Stimulated activated naive CD8-positive, alpha-beta T cell treated with anti-CD3 and anti-CD28 coated beads, Interleukin-15, Interleukin-2, amounts not matched to agents 100 U/mL and 50 U/mL, for 24 hours (primary cell): ENCODE measurements at regions not wholly inside any gene's neighbourhood (a gene's known extent, or its start where the extent isn't known, plus 50 kb on each side); places are given as distances from the start of the nearest gene placed in this dataset.
"Not testable (repeated sequence)": the region's sequence is repeated elsewhere in the genome, so short reads cannot be mapped to it uniquely, and the experiment has no call there.

Experiments
- ATAC-seq: fragments of 150-1000 bp; cut with Tn5 transposase; one replicate; pipeline ENCODE4 v1.10.0; 2021
- DNase-seq: peaks from one replicate; pipeline ENCODE4 v3.0.0; 2021

DNA sequence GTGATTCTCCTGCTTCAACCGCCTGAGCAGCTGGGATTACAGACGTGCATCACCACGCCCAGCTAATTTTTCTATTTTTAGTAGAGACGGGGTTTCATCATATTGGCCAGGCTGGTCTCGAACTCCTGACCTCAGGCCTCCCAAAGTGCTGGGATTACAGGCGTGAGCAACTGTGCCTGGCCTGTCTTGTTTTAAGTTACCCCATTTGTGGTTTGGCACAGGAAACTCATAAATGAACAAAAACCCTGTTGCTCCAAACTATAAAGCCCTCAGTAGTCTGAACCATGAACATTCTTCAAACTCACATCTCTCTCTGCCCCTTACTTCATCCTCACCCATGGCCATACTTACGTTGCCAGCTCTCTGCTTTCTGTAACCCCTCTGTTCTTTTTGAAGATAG lies 61.7 kb downstream of the RHOU start:
- DNase-seq, ATAC-seq: not testable (repeated sequence)

DNA sequence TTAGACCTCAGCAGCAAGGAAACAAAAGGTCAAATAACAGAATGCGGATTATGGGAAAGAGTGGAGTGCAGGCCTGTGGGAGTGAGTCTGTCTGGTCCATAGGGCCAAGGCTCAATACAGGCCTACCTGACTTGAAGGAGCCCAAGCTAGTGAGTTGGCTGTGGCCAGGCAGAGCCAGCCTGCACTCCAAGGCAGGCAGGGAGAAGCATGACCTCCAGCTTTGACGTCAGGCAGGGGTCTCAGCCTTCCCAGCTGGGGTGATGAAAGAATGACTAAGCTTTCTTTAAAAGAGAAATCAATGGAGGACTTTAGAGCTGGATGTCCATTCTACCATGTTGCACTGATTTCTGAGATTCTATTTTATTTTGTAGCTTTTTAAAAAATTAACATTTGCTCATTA lies 62.8 kb downstream of the RHOU start:
- ATAC-seq, result no peak
- no peak for DNase-seq

DNA sequence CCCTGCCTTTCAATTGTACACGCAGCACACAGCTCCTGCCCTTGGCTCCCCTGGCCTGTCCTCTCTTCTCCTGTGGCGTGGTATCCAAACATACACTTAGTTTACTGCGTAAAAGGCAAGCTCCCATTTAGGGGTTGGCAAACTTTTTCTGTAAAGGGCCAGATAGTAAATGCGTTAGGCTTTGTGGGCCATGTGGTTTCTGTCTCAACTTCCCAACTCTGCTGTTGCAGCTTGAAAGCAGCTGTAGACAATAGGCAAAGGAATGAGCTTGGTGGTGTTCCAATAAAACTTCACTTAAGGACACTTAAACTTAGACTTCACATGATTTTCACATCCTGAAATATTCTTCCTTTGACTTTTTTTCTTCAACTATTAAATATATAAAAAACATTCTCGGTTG lies 63.3 kb downstream of the RHOU start:
- DNase-seq (no peak), ATAC-seq (no peak)

DNA sequence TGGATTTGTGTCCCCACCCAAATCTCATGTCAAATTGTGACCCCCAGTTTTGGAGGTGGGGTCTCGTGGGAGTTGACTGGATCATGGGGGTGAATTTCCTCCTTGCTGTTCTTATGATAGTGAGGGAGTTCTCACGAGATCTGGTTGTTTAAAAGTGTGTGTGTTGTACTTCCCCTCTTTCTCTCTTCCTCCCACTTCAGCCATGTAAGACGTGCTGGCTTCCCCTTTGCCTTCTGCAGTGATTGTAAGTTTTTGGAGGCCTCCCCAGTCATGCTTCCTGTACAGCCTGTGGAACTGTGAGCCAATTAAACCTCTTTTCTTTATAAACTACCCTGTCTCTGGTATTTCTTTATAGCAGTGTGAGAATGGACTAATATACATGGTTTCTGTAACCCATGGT lies 64.6 kb downstream of the RHOU start:
- ATAC-seq (no peak), DNase-seq (no peak)

DNA sequence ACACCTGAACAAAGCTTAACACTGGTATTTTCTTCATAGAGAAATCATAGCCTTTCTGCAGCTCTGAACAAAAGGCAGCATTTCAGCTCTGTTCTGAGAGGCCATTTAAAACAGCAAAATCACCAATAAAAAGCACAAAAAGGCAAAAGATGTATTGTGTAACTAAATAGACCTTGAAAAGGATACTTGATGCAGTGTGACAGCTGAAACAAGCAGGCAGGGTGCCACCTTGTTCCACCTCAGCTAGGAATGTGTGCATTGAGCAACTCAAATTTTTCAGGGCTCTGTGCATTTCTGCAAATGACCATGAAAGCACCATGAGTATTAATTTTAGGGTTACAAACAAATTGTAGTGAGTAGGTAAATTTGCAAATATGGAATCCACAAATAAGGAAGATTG lies 65.8 kb downstream of the RHOU start:
- DNase-seq, result no peak

DNA sequence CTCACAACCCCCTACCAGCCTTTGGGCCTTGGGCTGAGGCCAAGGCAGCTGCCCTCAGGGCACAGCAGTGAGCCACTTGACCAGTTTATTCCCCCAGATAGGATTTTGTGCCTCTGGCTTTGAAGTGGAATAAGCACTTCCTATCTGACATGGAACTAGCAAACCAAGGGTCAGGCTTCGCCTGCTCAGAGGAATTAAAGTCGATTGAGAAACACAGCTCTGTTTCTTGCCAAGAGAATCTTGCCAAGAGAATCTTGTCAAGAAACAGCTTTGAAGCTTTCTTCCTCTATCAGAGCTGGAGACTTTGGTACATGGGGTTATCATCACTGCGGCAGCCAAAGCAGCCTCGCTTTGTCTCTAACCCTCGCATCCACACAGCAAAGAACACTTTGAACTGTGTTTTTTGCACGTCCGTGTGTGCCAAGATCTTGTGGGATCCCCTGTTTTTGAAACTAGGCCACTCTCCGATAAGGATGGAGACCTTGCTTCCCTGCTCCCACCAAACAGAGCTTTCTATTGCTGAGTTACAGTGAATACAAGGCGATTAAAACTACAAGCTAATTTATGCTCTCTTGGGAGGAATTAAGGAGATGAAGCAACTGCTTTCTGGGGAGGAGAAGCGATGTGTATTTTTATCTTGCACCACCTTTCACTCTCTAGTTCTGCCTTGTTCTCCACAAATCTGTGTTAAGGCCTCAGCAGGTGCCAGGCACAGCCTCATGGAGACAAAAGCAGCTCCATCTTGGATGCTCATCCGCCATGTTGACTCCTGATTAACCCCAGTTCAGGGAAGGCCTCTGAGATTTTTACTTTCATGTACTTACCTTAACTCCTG lies 67.3 kb downstream of the RHOU start:
- ATAC-seq (no peak), DNase-seq (no peak)

More for the DNA sequence above, 65.8 kb downstream of the RHOU start:
- no peak for ATAC-seq

DNA sequence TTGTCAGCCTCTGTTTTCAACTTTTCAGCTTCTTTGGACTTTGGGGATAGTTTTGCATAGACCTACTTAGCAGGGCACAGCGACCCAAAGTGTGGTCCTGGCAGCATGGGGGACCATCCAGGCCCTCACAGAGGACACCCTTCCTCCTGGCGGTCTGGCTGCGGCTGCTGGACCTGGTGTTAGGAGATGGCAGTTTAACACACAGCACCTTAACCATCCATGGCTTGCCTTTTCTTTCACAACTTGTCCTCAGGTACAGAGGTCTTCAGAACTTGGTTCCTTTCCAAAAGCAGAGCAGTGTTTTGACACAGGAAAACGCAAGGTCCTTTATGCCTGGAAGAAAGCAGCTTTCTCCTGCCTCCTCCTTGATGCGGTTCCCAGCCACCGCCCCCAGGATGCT lies 68.1 kb downstream of the RHOU start:
- DNase-seq (no peak), ATAC-seq (no peak)

DNA sequence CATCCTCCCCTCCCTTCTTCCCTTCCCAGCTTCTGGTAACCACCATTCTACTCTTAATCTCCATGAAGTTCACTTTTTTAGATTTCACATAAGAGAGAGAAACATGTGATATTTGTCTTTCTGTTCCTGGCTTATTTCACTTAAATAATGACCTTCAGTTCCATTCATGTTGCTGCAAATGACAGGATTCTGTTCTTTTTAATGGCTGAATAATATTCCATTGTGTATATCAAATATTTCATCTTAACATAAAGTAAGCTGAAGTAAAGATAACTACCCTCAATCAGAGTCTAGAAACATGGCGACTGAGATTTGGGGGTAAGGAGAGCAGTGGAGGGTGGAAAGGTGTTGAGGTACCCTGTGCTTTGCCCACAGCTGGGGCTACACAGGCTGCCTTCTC lies 68.9 kb downstream of the RHOU start:
- no peak for ATAC-seq

DNA sequence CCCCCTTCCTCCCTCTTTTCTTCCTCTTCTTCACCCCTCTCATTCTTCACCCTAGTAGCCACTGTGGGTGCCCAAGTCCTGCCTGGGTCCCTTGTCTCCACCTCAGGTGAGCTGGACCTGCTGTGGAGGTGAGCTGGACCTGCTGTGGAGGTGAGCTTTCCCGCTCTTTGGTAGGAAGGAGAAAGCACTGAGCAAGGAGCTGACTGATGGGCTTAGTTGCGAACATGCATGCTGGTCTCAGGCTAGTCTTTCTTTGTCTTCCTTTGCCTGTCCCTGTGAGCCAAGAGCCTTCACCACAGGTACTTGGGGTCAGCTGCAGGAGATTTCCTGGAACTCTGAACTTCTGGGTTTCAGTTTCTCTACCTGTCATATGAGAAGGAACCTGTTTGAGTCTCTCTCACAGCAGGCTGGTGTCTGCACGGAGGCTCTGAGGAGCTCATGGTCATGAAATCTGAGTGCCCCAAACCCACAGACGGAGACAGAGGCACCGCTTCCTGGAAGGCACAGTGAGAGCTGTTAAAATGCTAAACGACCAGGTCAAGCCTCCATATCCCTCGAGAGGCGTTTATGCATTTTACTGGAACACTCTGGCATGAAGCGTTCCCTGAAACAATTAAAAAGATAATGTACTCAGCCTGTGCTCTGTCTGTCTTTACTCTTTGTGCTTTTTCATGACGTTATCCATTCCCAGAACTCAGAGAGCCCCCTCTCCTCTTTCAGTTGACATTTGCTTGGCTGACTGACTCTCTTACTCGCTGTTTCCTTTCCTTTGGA lies 69.5 kb downstream of the RHOU start:
- DNase-seq (peak; percentile 37), ATAC-seq (peak; percentile 77)

More for the DNA sequence above, 68.9 kb downstream of the RHOU start:
- DNase-seq, result no peak

DNA sequence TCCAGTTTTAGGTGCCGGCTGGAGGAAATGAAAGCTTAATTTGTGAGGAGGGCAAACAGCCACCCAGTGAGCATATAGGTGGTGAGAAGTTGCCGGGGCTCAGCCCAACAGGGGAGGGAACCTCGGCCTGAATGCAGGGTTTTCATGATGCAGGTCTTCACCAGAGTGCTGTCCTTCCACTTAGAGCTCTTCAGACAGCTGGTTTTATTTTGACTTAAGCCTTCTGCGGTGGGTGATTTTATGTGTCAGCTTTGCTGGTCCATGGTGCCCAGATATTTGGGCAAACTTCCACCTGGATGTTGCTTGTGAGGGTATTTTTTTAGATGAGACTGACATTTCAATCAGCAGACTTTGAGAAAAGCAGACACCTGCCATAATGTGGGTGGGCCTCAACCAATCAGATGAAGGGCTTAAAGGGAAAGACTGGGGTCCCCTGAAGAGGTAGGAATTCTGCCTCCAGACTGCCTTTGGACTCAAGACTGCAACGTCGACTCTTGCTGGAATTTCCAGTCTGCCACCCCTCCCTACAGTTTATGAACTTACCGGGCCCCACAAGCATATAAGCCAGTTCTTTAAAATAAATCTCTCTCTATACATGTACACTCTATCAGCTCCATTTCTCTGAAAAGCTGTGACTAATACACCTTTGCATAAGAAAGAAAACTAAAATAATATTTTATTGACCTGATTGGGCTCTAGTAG lies 72.8 kb downstream of the RHOU start:
- ATAC-seq (no peak), DNase-seq (no peak)

DNA sequence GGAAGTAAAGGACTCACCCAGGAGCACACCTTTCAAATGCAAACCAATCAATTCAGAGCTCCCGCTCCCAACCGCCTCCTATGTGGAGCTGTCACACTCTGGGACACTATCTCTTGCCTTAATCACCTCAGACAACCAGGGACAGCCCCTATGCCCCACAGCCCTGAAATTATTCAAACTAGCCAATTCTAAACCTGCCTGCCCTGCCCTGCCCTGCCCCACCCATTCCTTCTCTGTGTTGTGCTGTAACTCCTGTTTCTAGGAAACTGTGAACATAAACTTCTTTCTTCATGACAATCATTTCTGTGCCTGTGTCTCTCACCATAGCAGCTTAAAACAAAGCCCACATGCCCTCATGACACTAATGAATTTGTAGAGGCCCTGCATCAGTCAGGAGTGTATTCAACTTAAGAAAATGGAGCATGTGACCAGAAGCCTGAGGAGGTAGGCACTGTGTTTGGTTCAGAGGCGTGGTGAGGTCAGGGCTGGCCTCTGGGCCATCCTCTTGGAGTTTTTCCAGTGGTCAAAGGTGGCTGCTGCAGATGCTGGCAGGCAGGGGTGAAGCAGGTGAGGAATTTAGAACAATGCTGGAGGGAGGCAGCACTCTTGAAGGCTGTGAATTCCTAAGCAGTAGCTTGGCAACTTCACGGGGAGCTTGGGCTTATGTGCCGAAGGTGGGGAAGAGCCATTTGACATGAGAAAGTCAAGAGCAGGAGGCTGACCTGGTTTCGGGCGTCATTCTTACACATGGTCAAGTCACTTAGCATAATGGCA lies 74.5 kb downstream of the RHOU start:
- DNase-seq (no peak), ATAC-seq (peak; percentile 68)

DNA sequence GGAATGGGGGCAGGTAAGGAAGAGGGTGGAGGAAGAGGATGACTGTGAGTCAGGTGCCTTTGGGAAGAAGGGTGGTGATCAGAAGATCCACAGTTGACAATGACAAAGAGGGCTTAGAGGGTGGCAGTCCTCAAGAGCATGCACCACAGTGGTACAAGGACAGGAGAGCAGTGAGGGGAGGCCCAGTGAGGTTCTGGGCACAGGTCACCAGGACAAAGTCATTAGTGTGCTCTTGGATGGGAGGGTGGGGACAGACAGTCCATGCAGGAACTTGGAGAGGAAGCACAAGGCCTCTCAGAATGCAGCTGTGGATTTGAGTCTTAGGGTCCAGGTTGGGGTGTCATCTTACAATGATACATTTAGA lies 75.1 kb downstream of the RHOU start:
- DNase-seq (no peak), ATAC-seq (no peak)

DNA sequence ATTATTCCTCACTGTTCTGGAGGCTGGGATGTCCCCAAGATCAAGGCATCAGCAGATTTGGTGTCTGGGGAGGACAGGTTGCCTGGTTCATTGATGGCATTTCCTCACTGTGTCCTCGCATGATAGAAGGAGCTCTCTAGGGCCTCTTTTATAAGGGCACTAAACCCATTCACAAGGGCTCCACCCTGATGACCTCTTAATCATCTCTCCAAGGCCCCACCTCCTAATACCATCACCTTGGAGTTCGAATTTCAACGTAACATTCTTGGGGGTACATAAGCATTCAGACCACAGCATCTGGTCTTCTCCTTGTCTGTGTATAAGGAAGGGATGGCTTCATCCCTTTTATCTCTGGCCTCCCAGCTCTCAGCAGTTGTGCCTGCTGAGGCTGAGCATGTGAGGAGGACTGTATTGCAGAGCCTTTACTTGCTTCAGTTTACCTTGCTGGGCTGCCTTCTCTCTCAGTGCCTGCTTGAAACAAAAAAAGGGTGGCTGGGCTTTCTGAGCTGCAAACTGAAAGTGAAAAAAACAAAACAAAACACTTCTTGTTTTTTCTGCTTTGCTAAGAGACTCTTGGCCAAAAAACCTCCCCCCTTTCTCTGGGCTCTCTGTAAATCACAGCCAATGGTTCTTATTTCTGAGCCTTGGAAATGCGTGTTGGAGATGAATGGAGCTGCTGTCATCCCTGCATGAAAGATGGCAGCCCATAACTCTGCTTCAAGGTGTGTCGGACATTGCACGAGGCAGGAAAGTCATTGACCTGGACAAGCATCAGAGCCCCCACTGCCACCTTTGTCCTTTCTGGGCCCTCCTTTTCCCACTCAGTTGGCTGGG lies 75.8 kb downstream of the RHOU start:
- DNase-seq (no peak), ATAC-seq (no peak)

DNA sequence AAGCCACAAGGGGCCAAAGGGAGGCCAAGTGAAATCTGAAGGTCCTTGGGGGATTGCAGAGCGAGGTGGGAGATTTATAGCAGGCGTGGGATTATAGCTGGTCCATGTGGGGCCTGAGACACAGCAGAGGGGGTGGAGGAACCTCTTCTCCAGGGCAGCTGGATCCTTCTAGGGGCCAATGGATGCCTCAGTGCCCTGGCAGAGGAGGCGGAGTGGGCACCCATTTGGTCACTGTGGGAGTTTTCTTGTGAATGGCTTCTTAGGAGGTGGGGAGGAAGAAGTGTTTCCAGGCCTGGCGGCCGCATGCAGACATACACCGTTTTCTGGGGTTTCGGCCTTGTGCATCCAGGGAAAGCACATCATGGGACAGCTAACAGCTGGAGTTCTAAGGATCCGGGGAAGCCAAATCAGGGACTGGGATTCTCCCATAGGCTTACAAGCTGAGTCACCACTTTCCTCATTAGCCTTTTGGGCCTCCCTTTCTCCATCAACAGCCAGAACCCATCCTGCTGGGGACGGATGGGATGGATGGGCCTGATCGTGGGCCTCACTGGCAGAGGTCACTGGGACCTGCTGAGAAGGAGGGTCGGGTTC lies 76.5 kb downstream of the RHOU start:
- DNase-seq, result no peak
- no peak for ATAC-seq

DNA sequence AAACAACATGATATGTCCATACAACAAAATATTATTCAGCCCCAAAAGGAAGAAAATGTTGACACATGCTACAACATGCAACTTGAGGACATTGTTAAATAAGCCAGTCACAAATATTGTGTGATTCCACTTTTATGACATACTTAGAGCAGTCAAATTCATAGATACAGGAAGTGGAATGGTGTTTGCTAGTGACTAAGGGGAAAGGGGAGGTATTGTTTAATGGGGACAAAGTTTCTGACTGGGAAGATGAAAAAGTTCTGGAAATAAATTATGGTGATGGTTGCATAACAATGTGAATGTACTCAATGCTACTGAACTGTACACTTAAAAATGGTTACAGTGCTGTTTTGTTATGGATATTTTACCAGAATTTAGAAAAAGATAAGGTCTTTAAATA lies 77.7 kb downstream of the RHOU start:
- ATAC-seq (no peak), DNase-seq (no peak)

DNA sequence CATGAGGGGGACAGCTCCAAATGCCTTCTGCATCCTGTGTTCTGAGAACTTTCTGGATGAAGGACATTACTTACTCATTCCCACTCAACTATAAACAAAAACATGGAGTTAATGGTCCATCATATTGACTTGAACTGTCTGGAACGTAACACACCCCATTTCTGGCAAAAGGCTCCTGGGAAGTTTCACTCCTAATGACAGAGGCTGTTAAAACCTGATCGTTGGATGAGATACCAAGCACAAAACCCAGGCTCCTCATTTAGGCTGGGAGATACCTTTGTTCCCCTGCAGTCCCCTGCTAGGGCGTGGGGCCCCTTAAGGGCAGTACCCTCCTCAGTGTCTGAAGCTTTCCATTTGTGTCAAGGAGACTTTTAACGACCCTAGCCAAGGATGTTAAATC lies 78.9 kb downstream of the RHOU start:
- no peak for ATAC-seq
- DNase-seq, result no peak

DNA sequence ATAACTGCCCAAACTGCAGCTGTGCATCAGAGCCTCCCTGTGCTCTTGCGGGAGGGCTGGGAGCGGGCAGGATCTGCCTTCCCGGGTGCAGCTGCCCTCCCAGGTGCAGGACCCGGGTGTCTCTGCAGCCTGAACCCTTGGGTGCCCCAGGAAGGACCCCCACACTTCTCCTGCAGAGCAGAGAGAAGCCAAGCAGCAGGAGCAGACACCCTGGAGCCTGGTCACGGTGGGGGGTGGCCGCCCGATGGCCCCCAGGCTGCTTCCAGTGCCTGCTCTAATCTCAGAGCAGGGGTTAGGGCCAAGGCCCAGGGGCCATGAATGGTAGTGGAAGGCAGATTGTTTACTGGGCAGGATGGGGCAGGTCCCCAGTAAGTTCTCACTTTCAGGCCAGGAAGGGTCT lies 83.0 kb downstream of the RHOU start:
- ATAC-seq (no peak), DNase-seq (no peak)

DNA sequence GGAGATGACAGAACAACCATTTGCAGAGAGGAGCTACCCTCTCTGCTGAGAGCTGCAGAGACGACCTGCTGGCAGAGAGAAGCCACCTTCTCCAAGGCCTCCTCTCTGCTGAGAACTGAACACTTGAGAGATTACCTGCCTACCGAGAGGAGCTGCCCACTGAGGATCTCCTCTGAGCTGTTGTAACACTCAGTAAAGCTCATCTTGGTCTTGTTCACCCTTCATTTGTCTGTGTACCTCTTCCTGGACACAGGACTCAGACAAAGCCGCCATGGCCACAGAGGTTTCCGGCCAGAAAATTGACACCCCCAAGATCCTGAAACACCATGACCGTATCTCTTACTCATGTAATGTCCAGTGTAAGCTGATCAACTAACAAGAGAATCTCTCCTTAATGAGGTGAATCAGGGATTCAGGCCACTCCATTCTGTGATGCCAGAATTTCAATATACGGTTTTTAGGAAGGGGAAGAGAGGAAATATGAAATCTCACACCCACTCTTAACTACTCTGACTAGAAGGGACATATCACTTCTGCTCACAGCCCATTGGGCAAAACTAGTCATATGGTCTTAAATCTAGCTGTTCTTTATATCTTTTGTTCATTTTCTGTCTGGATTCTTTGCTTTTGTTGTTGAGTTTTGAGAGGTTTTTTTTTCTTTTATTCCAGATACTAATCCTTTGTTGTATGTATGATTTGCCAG lies 83.8 kb downstream of the RHOU start:
- ATAC-seq, result no peak

DNA sequence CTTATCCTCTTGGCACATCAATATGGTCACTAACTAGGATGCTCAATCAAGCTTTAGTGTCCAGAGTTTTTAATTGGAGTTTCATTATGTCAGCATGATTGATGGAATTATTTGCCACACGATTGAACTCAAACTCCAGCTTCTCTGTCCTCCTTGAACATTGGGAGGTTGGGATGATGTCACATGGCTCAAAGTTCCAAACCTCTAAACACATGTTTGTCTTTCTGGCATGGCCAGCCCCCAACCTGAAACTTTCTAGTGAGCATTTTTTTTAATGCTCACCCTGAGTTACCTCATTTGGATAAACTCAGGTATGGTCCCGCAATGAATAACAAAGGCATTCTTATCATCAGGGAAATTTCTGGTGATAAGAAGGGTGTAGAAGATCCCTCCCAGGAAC lies 86.0 kb downstream of the RHOU start:
- DNase-seq, result no peak
- no peak for ATAC-seq

More for the DNA sequence above, 83.8 kb downstream of the RHOU start:
- DNase-seq, result no peak

DNA sequence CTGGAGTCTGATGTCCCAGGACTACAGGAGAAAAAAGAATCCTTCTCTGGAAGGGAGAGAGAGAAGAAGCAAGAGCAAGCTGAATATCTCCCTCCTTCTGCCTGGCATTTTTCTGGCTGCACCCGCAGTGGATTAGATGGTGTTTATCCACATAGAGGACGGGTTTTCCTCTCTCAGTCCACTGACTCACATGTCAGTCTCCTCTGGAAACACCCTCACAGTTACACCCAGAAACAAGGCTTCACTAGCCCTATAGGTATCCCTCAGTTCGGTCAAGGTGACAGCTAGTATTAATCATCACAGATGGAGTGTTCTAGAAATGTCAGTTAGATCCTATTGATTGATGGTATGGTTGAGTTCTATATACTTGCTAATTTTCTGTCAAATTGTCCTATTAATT lies 87.9 kb downstream of the RHOU start:
- DNase-seq (no peak), ATAC-seq (no peak)
